SU-DHL-6 (cell line): ENCODE measurements at regions not wholly inside any gene's neighbourhood (a gene's known extent, or its start where the extent isn't known, plus 50 kb on each side); places are given as distances from the start of the nearest gene placed in this dataset.

Experiments
- H2AFZ ChIP-seq: fragments of 200-600 bp; sonication (generic); 2 replicates; pipeline ENCODE4 v1.6.1; 2014; ENCODE audit warnings: low read depth, mild to moderate bottlenecking, moderate library complexity, mixed read lengths, antibody characterized with exemption, low read length; ENCODE audit not compliant: severe bottlenecking
- H3F3A ChIP-seq: fragments of 200-600 bp; shearing (Covaris generic); 2 replicates; pipeline ENCODE4 v1.6.0; 2016; ENCODE audit warnings: antibody characterized with exemption, mild to moderate bottlenecking; ENCODE audit not compliant: insufficient read depth
- H3K27ac ChIP-seq: fragments of 200-600 bp; sonication (generic); 2 replicates; pipeline ENCODE4 v1.5.1; 2016; ENCODE audit warnings: low read depth, mild to moderate bottlenecking, low read length, moderate library complexity, mixed read lengths
- H3K27me3 ChIP-seq: fragments of 200-600 bp; sonication (generic), shearing (Covaris generic); 2 replicates; pipeline ENCODE4 v1.6.0; 2014; ENCODE audit warnings: mild to moderate bottlenecking, low read length
- H3K36me3 ChIP-seq: fragments of 200-600 bp; sonication (generic); 2 replicates; pipeline ENCODE4 v1.6.1; 2014; ENCODE audit warnings: mild to moderate bottlenecking, low read length, mixed read lengths
- H3K4me2 ChIP-seq: fragments of 300-600, 200-600 bp; shearing (Covaris generic), sonication (generic); 2 replicates; pipeline ENCODE4 v1.6.0; 2014; ENCODE audit warnings: low read length, low read depth, mild to moderate bottlenecking; ENCODE audit not compliant: poor library complexity, severe bottlenecking
- H3K4me3 ChIP-seq: fragments of 200-600 bp; sonication (generic); 2 replicates; pipeline ENCODE4 v1.5.1; 2014; ENCODE audit warnings: antibody characterized with exemption, low read length, mild to moderate bottlenecking, mixed read lengths; ENCODE audit not compliant: insufficient read depth, poor library complexity, severe bottlenecking
- H3K79me2 ChIP-seq: fragments of 200-600 bp; sonication (generic); 2 replicates; pipeline ENCODE4 v1.6.1; 2014; ENCODE audit warnings: mild to moderate bottlenecking, low read length, moderate library complexity; ENCODE audit not compliant: insufficient read depth
- H3K9ac ChIP-seq: fragments of 200-600 bp; sonication (generic); 2 replicates; pipeline ENCODE4 v1.7.0; 2014; ENCODE audit warnings: mild to moderate bottlenecking, low read length
- H3K9me2 ChIP-seq: fragments of 200-600 bp; sonication (generic); replicated peaks from 2 replicates; pipeline ENCODE4 v1.6.1; 2014; ENCODE audit warnings: low read length; ENCODE audit not compliant: insufficient read depth
- H3K9me3 ChIP-seq: fragments of 200-600 bp; sonication (generic); 2 replicates; pipeline ENCODE4 v1.6.1; 2014; ENCODE audit warnings: low read length, mixed read lengths; ENCODE audit not compliant: insufficient read depth
- H4K20me1 ChIP-seq: fragments of 200-600 bp; sonication (generic); 2 replicates; pipeline ENCODE4 v1.6.1; 2014; ENCODE audit warnings: low read depth, mild to moderate bottlenecking, antibody characterized with exemption, low read length, moderate library complexity, mixed read lengths
- CTCF ChIP-seq: fragments of 200-600 bp; sonication (generic); IDR thresholded peaks from one replicate; pipeline ENCODE4 v1.5.1; 2017; ENCODE audit warnings: antibody characterized with exemption, mild to moderate bottlenecking, low read length, moderate library complexity; ENCODE audit not compliant: insufficient read depth, poor library complexity, severe bottlenecking
- EZH2phosphoT487 ChIP-seq: fragments of 200-600 bp; sonication (generic), shearing (Covaris generic); conservative IDR thresholded peaks from 2 replicates; pipeline ENCODE4 v1.6.1; 2018; ENCODE audit warnings: mild to moderate bottlenecking, antibody characterized with exemption, low read length, moderate library complexity, mixed read lengths

GRCh38 chr2:144943293-144943941 lies 423.5 kb upstream of the ZEB2 start:
- H3K9me2 ChIP-seq: no peaks in the 10 kb centered on the region
- no peaks in the 10 kb centered on the region for H4K20me1 ChIP-seq
- TF ChIP-seq CTCF (no peak), EZH2phosphoT487 (no peak)
- no peaks in the 10 kb centered on the region for H3K27me3 ChIP-seq
- H3F3A ChIP-seq: no peaks in the 10 kb centered on the region
- no peak overlapping the region for H3K4me3 ChIP-seq
- no peak overlapping the region for H2AFZ ChIP-seq
- no peaks in the 10 kb centered on the region for H3K36me3 ChIP-seq
- no peak overlapping the region for H3K27ac ChIP-seq
- no peaks in the 10 kb centered on the region for H3K79me2 ChIP-seq
- H3K4me2 ChIP-seq: no peak overlapping the region
- no peaks in the 10 kb centered on the region for H3K9me3 ChIP-seq
- H3K9ac ChIP-seq: no peak overlapping the region

DNA sequence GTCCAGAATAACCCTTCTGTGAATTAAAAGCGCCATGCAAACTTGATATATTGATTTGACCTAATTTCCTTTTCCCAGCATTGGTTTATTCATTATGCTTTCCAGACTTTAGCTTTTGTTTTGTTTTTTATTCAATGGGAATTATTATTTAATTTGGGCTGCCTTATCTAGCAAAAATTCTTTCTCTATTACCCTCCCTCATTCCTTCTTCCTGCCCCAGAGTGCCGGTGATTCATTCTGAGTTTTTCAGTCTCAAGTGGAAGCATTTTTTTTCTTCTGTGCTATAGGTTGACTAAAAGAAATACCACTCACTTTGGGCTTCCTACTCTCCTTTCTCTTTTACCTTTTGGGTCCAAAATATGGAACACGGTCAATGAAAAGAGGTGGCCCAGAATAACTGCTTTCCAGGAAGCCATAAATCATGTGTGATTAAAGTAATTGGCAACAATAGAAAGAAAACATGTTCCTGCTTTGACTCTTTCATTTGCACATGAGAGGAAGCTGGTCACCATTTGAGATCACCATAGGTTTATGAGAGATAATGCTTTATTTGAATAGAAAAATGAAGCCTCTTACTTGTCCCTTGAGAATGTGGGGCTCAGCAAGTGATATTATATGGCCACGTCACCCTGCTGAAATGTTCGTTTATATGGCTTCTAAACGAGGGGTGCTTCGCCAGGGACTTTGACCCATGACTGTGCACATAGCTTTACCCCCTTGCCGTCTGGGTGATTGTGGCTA lies 422.8 kb upstream of the ZEB2 start:
- H3F3A ChIP-seq: no peaks in the 10 kb centered on the region
- no peaks in the 10 kb centered on the region for H3K9me3 ChIP-seq
- no peak for TF ChIP-seq CTCF
- TF ChIP-seq EZH2phosphoT487: no peak
- no peak overlapping the region for H3K4me3 ChIP-seq
- H3K9me2 ChIP-seq: no peaks in the 10 kb centered on the region
- H3K27ac ChIP-seq: no peak overlapping the region
- H3K4me2 ChIP-seq: no peak overlapping the region
- H3K27me3 ChIP-seq: no peaks in the 10 kb centered on the region
- H2AFZ ChIP-seq: no peak overlapping the region
- no peaks in the 10 kb centered on the region for H4K20me1 ChIP-seq
- no peaks in the 10 kb centered on the region for H3K36me3 ChIP-seq
- no peaks in the 10 kb centered on the region for H3K79me2 ChIP-seq
- H3K9ac ChIP-seq: no peak overlapping the region

DNA sequence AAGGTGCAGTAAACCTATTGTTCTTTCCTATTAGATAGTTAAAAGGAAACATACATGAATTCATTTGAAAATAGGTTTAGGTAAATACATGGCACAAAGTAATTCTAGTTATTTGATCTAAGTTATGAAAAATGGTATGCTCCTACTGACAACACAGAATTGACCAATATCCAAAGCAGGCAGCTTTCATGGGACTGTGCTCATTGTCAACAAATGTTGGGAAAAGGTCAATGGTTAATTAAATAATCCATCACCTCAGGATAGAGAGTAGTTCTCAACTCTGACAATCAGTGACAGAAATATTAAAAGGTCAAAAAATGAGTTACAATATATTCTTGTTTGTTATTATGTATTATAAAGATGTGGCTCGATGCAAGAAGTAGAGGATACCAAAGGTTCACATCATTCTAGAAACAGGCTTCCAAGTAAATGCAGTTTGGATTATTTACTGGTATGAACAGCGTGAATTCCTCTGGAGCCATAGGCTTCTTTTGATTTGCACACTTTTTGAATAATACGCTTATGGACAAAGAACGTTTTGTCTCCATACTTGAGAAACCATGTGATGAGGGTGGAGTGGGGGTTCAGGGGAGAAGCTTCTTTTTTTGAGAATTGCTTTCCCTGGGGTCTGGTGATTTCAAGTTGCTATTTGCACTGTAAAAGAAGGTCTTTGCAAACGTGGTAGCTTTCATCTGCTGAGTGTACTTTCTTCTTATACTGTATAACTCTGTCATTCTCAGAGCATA lies 422.0 kb upstream of the ZEB2 start:
- H3K4me3 ChIP-seq: no peak overlapping the region
- no peak overlapping the region for H2AFZ ChIP-seq
- H3K9ac ChIP-seq: no peak overlapping the region
- no peak overlapping the region for H3K27ac ChIP-seq
- no peak for TF ChIP-seq CTCF
- no peak for TF ChIP-seq EZH2phosphoT487
- H3K4me2 ChIP-seq: no peak overlapping the region
- no peaks in the 10 kb centered on the region for H3F3A ChIP-seq
- H3K27me3 ChIP-seq: no peaks in the 10 kb centered on the region
- no peaks in the 10 kb centered on the region for H3K79me2 ChIP-seq
- no peaks in the 10 kb centered on the region for H3K9me2 ChIP-seq
- no peaks in the 10 kb centered on the region for H4K20me1 ChIP-seq
- H3K9me3 ChIP-seq: no peaks in the 10 kb centered on the region
- H3K36me3 ChIP-seq: no peaks in the 10 kb centered on the region
